Hepatocyte (in vitro differentiated cells): ENCODE measurements at regions not wholly inside any gene's neighbourhood (a gene's known extent, or its start where the extent isn't known, plus 50 kb on each side); places are given as distances from the start of the nearest gene placed in this dataset.

Source experiments
- EZH2 ChIP-seq: fragments of 200-600 bp; sonication (generic); IDR thresholded peaks from 2 replicates; pipeline ENCODE4 v1.6.1; 2016; ENCODE audit warnings: antibody characterized with exemption, mild to moderate bottlenecking, borderline replicate concordance
- TF ChIP-seq, protein P1 (sequence below): fragments of 200-600 bp; sonication (generic); IDR thresholded peaks from 2 replicates; pipeline ENCODE4 v1.5.1; 2016; ENCODE audit warnings: antibody characterized with exemption, mild to moderate bottlenecking; ENCODE audit not compliant: poor library complexity

- TF ChIP-seq, protein P1, sequence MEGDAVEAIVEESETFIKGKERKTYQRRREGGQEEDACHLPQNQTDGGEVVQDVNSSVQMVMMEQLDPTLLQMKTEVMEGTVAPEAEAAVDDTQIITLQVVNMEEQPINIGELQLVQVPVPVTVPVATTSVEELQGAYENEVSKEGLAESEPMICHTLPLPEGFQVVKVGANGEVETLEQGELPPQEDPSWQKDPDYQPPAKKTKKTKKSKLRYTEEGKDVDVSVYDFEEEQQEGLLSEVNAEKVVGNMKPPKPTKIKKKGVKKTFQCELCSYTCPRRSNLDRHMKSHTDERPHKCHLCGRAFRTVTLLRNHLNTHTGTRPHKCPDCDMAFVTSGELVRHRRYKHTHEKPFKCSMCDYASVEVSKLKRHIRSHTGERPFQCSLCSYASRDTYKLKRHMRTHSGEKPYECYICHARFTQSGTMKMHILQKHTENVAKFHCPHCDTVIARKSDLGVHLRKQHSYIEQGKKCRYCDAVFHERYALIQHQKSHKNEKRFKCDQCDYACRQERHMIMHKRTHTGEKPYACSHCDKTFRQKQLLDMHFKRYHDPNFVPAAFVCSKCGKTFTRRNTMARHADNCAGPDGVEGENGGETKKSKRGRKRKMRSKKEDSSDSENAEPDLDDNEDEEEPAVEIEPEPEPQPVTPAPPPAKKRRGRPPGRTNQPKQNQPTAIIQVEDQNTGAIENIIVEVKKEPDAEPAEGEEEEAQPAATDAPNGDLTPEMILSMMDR, result no peak
- no peak for TF ChIP-seq EZH2
Measured at GRCh38 chr2:14975381-14975780, 342.9 kb downstream of the LRATD1 start.
